Spleen (tissue), 7 donors: ENCODE measurements at regions not wholly inside any gene's neighbourhood (a gene's known extent, or its start where the extent isn't known, plus 50 kb on each side); places are given as distances from the start of the nearest gene placed in this dataset.

ENCODE experiments used
- CTCF ChIP-seq, 11 experiments: fragments of 200-600 bp in 7 of 11; fragments of 450-650 bp in 4 of 11; sonication (generic) in 4 of 11; IDR thresholded peaks in 8 of 11; conservative IDR thresholded peaks in 3 of 11; 1 replicate in 7 of 11; 2 replicates in 4 of 11; pipeline versions ENCODE4 v1.4.0 to v1.8.0; 2016 to 2021; ENCODE audit warnings: antibody characterized with exemption in 11 of 11, inconsistent platforms in 4 of 11, mild to moderate bottlenecking in 1 of 11
- POLR2AphosphoS5 ChIP-seq, 3 donors: sonication (generic); formaldehyde crosslinking; IDR thresholded peaks; one replicate each; pipeline ENCODE4 v1.5.1; 2017; ENCODE audit warnings: antibody characterized with exemption in 3 of 3
- donor health status: DM: no; HTN: no; CAD: no; lungs with moderate emphysema.
- donor health status: DM: no; HTN: no; CAD: no.
- donor health status: DM: no; HTN: no; CAD: no.

DNA sequence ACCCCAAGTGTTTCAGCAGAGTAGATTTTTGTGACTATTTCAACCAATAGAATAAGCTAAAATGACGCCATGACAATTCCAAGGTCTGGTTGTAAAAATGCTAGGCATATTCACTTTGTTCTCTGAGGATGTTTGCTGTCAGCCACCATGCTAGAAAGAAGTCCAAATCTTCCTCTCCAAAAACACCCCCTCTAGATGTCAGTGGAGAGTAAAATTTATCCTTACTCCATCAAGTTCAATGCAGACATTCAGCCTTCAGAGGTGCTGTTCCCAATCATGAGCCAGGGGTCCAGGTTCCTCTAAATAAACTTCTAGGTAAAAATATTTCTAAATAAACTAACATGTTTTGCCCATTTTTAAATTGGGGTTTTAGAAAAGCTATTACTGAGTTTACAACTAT is 395.4 kb upstream of the ADAMTS5 start:
- TF ChIP-seq CTCF (IDR thresholded peaks at IDR 0.05 in 8 of 11, conservative IDR thresholded peaks at IDR 0.05 in 3 of 11) (no peak), POLR2AphosphoS5 (IDR thresholded peaks at IDR 0.05) (no peak)
